ENCODE measurements at regions not wholly inside any gene's neighbourhood (a gene's known extent, or its start where the extent isn't known, plus 50 kb on each side); places are given as distances from the start of the nearest gene placed in this dataset.
"Not testable (repeated sequence)": the region's sequence is repeated elsewhere in the genome, so short reads cannot be mapped to it uniquely, and the experiment has no call there.

- not testable (repeated sequence) for DNase-seq (ENCODE audit: low spot score in 2 of 2); FAIRE-seq
These were observed 236.4 kb upstream of the GALNT17 start for GRCh38 chr7:70895337-70896200.

GRCh38 chr7:70907259-70908247 is 224.4 kb upstream of the GALNT17 start:
- no peak for FAIRE-seq
- no peak for DNase-seq (ENCODE audit: low spot score in 2 of 2)

GRCh38 chr7:70913924-70914323 is 218.0 kb upstream of the GALNT17 start:
- DNase-seq (ENCODE audit: low spot score in 2 of 2) (no peak), FAIRE-seq (no peak)

GRCh38 chr7:70915067-70915466 is 216.9 kb upstream of the GALNT17 start:
- FAIRE-seq = no peak
- no peak for DNase-seq (ENCODE audit: low spot score in 2 of 2)

GRCh38 chr7:70919481-70920073 is 212.4 kb upstream of the GALNT17 start:
- no peak for FAIRE-seq
- DNase-seq (ENCODE audit: low spot score in 2 of 2) = no peak

- FAIRE-seq (no peak), DNase-seq (ENCODE audit: low spot score in 2 of 2) (no peak)
These were observed 211.1 kb upstream of the GALNT17 start for GRCh38 chr7:70920876-70921275.

GRCh38 chr7:70923181-70923845 is 208.6 kb upstream of the GALNT17 start:
- DNase-seq (ENCODE audit: low spot score in 2 of 2) (no peak), FAIRE-seq (no peak)

GRCh38 chr7:70925411-70926115 is 206.4 kb upstream of the GALNT17 start:
- FAIRE-seq = no peak
- no peak for DNase-seq (ENCODE audit: low spot score in 2 of 2)

GRCh38 chr7:70926666-70927065 is 205.3 kb upstream of the GALNT17 start:
- DNase-seq (ENCODE audit: low spot score in 2 of 2) (no peak), FAIRE-seq (no peak)

GRCh38 chr7:70935311-70935710 is 196.6 kb upstream of the GALNT17 start:
- FAIRE-seq = no peak
- DNase-seq (ENCODE audit: low spot score in 2 of 2) = no peak

- DNase-seq (ENCODE audit: low spot score in 2 of 2) (no peak), FAIRE-seq (no peak)
These were observed 196.1 kb upstream of the GALNT17 start for GRCh38 chr7:70935854-70936253.

- FAIRE-seq (no peak), DNase-seq (ENCODE audit: low spot score in 2 of 2) (no peak)
These were observed 194.5 kb upstream of the GALNT17 start for GRCh38 chr7:70937424-70937823.

GRCh38 chr7:70940597-70940996 is 191.3 kb upstream of the GALNT17 start:
- DNase-seq (ENCODE audit: low spot score in 2 of 2) (no peak), FAIRE-seq (no peak)

GRCh38 chr7:70942791-70943190 is 189.2 kb upstream of the GALNT17 start:
- FAIRE-seq (no peak), DNase-seq (ENCODE audit: low spot score in 2 of 2) (no peak)

- FAIRE-seq = no peak
These were observed 187.4 kb upstream of the GALNT17 start for GRCh38 chr7:70944516-70944915.

GRCh38 chr7:70947181-70947580 is 184.8 kb upstream of the GALNT17 start:
- no peak for FAIRE-seq
- DNase-seq (ENCODE audit: low spot score in 2 of 2) = no peak

More at GRCh38 chr7:70944516-70944915, 187.4 kb upstream of the GALNT17 start:
- DNase-seq (ENCODE audit: low spot score in 2 of 2) = no peak

- FAIRE-seq (no peak), DNase-seq (ENCODE audit: low spot score in 2 of 2) (no peak)
These were observed 182.1 kb upstream of the GALNT17 start for GRCh38 chr7:70949862-70950261.

GRCh38 chr7:70951271-70951962 is 180.5 kb upstream of the GALNT17 start:
- no peak for FAIRE-seq
- DNase-seq (ENCODE audit: low spot score in 2 of 2) = no peak

GRCh38 chr7:70952311-70952710 is 179.6 kb upstream of the GALNT17 start:
- no peak for DNase-seq (ENCODE audit: low spot score in 2 of 2)

More at GRCh38 chr7:70952311-70952710, 179.6 kb upstream of the GALNT17 start:
- FAIRE-seq = no peak
